ENCODE measurements at regions not wholly inside any gene's neighbourhood (a gene's known extent, or its start where the extent isn't known, plus 50 kb on each side); places are given as distances from the start of the nearest gene placed in this dataset.

DNA sequence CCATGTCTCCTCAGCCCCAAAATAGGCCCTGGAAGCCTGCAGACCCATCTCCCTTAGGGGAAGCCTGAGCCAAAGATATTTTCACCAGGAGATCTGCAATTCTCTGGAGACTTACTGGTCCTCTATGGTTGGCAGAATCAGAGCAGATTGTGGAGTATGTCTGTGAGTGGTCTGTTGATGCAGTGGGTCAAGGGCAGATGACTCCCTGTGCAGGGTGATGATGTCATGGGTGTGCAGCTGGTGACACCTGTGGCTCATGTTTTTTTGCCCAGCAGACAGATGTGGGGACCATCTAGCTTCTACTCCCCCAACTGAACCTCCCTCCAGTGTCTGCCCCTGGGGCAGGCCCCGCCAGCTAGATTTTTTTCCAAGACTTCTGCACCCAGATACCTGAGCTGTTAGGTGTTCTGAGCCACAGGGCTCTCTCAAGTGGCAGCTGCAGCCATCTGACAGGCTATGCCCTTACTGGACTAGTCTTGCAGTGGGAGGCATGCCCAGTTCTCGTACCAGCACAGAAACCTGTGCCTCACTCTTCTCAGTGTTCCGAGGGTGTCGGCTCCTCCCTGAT, 558.7 kb upstream of the LRRTM1 start:
- DNase-seq (ENCODE audit: low read depth in 2 of 2), result no peak

GRCh38 chr2:80858965-80859364, 554.4 kb upstream of the LRRTM1 start:
- no peak for DNase-seq (ENCODE audit: low read depth in 2 of 2)

DNA sequence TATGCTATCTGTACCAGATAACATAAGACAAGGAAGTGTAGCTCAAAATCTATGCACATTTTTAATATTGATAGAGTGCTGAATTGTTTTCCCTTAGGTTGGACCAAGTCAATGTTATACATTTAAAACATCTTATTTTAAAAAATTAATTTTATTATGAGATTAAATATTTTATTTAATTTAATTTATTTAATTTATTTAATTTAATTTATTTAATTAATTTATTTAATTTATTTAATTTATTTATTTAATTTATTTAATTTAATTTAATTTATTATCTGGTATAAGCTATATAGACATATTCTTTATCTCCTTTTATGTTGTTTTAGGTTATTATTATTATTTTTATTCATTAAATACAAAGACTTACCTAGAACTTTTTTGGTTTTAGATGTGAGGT, 551.7 kb upstream of the LRRTM1 start:
- no peak for DNase-seq (ENCODE audit: low read depth in 2 of 2)

- DNase-seq (ENCODE audit: low read depth in 2 of 2), result no peak
Measured at GRCh38 chr2:80854831-80855230, 550.3 kb upstream of the LRRTM1 start.

DNA sequence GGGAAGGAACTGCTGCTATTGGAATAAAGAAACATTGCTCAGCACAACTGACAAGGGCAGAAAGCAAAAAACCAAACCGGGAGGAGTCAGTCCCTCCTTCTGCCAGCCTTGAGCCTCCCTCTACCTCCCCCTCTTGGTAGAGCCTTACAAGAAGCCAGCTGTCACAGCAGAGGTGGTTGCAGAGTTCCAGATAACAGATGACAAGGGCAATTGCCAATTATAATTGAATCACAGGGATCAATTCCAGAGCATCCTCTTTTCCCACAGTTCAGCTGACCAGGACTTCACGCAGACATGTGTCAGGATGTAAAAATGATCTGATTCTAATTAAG, 548.2 kb upstream of the LRRTM1 start:
- no peak for DNase-seq (ENCODE audit: low read depth in 2 of 2)

- no peak for DNase-seq (ENCODE audit: low read depth in 2 of 2)
Measured at GRCh38 chr2:80852079-80852807, 547.7 kb upstream of the LRRTM1 start.

GRCh38 chr2:80830891-80831290, 526.3 kb upstream of the LRRTM1 start:
- no peak for DNase-seq (ENCODE audit: low read depth in 2 of 2)

DNA sequence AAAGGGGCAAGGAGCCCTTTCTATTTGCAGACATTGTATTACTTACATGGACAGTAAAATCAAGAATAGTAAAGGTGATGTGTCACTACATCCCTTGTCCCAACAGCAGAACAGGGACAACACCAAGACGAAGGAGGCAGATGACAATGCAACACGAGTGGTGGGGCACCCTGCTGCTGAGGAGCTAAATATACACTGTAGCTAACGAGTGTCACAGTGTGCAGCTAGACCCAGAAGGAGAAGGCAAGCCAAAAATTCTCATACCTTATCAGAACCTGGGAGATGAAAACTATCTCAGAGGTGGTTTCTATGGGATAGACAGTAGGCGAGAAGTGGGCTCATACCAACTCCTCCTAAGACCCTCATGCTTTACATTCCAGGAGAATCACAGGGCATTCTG, 518.4 kb upstream of the LRRTM1 start:
- no peak for DNase-seq (ENCODE audit: low read depth in 2 of 2)

- DNase-seq (ENCODE audit: low read depth in 2 of 2), result no peak
Measured at GRCh38 chr2:80815259-80815658, 510.7 kb upstream of the LRRTM1 start.

DNA sequence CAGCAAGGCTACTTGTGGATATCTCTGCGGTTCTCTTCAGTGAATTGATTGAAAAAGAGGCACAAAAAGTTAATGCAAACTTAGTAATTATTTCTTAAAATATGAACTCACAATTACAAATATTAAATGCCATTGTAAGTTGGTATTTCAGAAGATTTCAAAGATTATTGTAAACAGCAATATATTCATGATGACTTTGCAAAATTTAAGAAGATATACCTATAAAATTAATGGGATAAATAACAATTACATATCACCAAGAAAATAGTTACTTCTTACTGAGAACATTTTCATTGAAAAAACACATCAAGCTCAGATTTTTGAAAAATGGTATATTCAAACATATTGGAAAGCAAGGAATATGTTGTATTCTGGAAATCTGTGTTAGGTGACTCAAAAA, 482.0 kb upstream of the LRRTM1 start:
- no peak for DNase-seq (ENCODE audit: low read depth in 2 of 2)

DNA sequence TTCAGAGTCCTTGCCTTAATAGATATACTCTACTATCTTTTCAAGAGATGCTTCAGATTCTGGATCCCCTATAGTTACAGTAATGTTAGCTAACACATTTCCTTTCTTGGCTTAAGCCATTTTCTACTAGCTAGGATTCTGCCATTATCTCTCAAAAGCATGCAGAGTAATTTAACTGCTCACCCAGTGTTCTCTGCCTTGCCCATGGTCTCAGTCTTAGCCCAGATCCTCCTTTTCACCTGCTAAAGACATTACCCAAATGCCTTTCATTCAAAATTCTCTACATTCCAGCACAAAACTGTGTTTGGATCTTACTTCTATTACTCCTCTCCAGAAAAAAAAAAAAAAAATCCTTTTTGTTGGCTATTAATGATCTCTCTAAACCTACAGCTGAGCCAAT, 474.2 kb upstream of the LRRTM1 start:
- no peak for DNase-seq (ENCODE audit: low read depth in 2 of 2)

DNA sequence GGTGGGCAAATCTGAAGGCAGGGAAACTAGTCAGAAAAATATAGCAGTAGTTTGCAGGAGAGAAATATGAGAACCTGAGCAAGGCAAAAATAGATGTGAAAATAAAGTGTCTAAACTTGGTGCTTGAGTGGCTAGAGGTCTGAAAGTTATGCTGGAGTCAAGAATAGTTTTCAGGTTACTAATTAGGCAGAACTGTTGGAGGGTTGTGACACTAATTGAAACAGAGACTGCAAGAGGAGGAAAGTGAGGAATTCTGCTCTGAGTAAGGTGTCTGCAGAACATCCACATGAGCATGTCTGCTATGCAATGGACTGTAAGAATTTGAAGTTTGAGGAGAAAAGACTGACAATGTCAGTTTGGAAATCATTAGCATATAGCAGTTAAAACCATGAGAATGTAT, 444.0 kb upstream of the LRRTM1 start:
- no peak for DNase-seq (ENCODE audit: low read depth in 2 of 2)

GRCh38 chr2:80737047-80737446, 432.5 kb upstream of the LRRTM1 start:
- no peak for DNase-seq (ENCODE audit: low read depth in 2 of 2)

DNA sequence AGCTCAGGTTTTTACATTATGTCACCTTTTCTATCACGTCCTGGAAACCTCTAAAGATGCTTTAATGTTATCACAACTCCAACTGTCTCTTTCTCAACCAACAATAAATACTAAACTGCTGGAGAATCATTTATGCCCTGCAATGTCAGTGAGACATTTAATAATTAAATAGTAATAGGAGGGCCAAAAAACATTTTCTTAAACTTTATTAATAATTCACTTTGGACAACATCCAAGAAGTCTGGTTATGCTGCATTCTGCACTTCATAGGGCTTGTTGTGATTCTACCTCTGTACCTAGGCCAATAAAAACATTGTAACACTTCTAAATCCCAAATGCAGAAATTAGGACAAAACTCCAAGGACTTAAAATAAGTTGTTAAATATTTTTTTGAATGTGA, 420.4 kb upstream of the LRRTM1 start:
- no peak for DNase-seq (ENCODE audit: low read depth in 2 of 2)

DNA sequence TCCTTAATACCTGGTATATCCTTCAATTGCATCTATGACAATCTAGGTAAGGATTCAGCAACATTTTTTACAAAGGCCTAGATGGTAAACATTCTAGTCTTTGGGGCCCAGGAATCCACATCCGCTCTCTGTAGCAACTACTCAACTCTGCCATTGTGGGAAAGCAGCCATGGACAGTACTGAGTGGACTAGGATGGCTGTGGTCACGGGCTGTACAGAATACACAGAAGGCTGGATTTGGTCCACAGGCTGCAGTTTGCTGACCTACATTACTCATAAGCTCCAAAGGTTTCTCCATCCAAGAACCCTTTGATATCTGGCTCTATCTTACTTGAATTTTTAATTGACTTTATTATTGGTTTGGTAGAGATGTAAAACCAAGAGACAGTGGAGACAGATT, 418.3 kb upstream of the LRRTM1 start:
- DNase-seq (ENCODE audit: low read depth in 2 of 2), result no peak

GRCh38 chr2:80719607-80720006, 415.1 kb upstream of the LRRTM1 start:
- DNase-seq (ENCODE audit: low read depth in 2 of 2), result no peak

GRCh38 chr2:80715433-80715832, 410.9 kb upstream of the LRRTM1 start:
- no peak for DNase-seq (ENCODE audit: low read depth in 2 of 2)

DNA sequence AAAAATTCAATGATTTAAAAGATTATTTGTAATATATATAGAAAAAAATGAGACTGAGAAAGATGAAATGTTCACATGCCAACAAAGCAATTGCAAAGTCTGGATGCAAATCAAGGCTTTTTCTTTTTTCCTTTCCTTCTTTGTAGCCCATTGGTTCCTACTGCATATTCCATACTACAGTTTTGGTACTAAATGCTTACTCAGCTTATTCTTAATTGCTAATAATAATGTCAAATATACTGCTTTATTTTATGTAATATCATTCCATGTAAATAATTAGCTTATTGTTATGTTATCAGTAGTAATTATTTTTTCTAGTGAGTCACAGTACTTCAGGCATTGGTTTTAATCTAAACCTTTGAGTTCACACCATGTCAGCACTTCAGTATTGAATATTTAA, 407.4 kb upstream of the LRRTM1 start:
- no peak for DNase-seq (ENCODE audit: low read depth in 2 of 2)

DNA sequence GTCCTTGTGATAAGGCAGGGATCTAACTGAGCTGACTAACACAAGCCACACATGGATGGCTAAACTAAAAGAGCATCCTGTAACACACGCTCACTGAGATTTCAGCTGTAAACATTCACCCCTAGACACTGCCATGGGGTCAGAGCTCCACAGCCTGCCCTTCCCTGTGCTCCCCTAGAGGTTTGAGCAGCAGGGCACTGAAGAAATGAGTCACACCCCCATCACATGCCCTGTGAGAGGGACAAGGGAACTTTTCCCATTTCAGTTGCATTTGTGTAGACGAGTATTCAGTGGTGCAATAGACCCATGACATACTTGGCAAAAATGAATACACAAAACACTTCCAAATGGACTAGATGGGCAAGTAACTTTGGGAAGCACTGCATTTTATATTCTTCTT, 402.4 kb upstream of the LRRTM1 start:
- no peak for DNase-seq (ENCODE audit: low read depth in 2 of 2)

GRCh38 chr2:80706541-80706940, 402.0 kb upstream of the LRRTM1 start:
- no peak for DNase-seq (ENCODE audit: low read depth in 2 of 2)

GRCh38 chr2:80703532-80703931, 399.0 kb upstream of the LRRTM1 start:
- DNase-seq (ENCODE audit: low read depth in 2 of 2), result no peak

DNA sequence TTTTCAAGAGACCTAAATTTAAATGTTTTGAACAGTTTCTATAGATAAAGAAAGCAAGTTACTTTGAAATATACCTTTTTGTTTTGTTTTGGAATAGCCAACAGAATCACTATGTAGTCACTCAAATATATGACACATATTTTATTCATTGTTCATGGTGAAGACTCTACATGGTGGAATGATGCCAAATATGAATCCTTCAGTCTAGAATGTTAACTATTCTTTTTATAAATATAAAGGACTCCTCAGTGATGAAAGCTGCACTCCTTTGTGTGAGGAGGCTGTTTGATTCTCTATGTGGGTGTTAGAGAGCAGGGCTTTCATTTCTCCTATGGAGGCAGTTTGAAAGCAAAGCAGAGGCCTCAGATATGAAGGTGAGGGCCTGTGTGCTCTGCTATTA, 396.4 kb upstream of the LRRTM1 start:
- DNase-seq (ENCODE audit: low read depth in 2 of 2), result no peak
